Thyroid gland (tissue), 4 donors: ENCODE measurements at regions not wholly inside any gene's neighbourhood (a gene's known extent, or its start where the extent isn't known, plus 50 kb on each side); places are given as distances from the start of the nearest gene placed in this dataset.

ENCODE experiments used
- POLR2A ChIP-seq, 2 donors: fragments of 450-650 bp; IDR thresholded peaks; one replicate each; pipeline ENCODE4 v1.6.1; 2017; ENCODE audit warnings: antibody characterized with exemption in 2 of 2, mild to moderate bottlenecking in 2 of 2, moderate library complexity in 1 of 2
- TF ChIP-seq, protein P1 (sequence below), 6 experiments: fragments of 200-600 bp in 3 of 6; fragments of 450-650 bp in 3 of 6; sonication (generic) in 3 of 6; IDR thresholded peaks; one replicate each; pipeline ENCODE4 v1.5.1; 2016 to 2019; ENCODE audit warnings: antibody characterized with exemption in 6 of 6, mild to moderate bottlenecking in 2 of 6, inconsistent platforms in 1 of 6, moderate library complexity in 1 of 6

DNA sequence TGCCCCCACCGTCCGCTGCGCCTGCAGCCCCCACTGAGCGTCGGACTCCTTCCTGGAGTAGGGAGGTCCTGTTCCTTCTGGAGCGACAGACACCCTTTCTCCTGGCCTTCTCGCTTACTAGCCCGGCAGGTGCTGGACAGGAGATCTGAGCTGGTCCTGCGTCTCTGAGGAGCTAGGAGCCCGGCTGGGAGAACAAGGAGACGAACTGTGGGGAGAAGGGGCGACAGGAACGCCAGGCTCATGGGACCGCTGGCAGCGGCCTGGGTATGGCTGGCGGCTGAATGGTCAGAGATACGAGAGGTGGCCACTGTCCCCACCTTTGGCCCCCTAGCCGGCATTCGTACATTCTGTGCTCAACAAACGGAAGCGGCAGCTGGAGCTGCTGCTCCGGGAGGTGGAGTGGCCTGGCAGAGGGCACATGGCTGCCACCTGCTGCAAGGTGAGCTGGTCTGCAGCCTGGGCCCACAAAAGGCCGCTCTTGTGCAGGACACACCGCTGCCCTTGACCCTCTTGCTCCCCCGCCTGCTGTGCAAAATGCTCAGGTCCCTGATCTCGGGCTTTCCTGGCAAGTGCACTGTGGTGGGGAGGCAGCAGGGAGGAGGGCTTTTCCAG lies 2066.7 kb downstream of the TP53TG3F start:
- TF ChIP-seq, protein P1, sequence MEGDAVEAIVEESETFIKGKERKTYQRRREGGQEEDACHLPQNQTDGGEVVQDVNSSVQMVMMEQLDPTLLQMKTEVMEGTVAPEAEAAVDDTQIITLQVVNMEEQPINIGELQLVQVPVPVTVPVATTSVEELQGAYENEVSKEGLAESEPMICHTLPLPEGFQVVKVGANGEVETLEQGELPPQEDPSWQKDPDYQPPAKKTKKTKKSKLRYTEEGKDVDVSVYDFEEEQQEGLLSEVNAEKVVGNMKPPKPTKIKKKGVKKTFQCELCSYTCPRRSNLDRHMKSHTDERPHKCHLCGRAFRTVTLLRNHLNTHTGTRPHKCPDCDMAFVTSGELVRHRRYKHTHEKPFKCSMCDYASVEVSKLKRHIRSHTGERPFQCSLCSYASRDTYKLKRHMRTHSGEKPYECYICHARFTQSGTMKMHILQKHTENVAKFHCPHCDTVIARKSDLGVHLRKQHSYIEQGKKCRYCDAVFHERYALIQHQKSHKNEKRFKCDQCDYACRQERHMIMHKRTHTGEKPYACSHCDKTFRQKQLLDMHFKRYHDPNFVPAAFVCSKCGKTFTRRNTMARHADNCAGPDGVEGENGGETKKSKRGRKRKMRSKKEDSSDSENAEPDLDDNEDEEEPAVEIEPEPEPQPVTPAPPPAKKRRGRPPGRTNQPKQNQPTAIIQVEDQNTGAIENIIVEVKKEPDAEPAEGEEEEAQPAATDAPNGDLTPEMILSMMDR (IDR thresholded peaks at IDR 0.05) = no peak
- TF ChIP-seq POLR2A (IDR thresholded peaks at IDR 0.05) = no peak
